ENCODE measurements at regions not wholly inside any gene's neighbourhood (a gene's known extent, or its start where the extent isn't known, plus 50 kb on each side); places are given as distances from the start of the nearest gene placed in this dataset.
A peak's percentile ranks its signal among the peaks of the same experiment; 100 is the strongest.
"Not testable (repeated sequence)": the region's sequence is repeated elsewhere in the genome, so short reads cannot be mapped to it uniquely, and the experiment has no call there.

DNA sequence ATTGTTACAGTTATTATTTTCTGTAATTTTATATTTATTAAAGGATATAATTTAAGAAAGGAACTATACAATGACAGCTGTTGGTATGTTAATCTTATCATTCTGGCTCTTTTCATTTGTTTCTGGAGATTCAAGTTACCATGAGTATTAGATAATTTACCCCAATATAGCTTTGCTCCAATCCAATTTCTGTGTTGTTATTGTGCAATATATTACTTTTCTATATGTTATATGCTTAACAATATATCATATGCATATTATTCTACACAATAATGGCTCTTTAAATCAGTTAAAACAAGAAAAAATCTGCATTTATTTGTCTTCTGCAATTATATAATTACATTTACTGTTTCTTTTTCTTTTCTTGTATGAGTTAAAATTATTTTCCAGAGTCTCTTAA lies 1650.9 kb downstream of the BRINP3 start:
- no peak for DNase-seq

DNA sequence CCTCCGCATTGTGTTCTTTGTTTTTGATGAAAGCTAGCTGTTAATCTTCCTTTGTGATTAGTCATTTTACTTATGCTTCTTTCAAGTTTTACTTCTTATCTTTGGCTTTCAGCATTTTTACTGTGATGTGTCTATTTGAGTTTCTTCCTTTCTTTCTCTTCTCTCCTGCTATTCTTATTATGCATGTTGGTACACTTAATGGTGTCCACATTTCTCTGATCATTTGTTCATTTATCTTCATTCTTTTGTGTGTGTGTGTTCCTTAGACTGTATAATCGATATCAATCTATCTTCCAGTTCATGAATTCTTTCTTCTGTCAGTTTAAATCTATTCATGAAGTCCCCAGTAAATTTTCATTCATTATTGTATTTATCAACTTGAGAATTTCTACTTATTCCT lies 1650.3 kb downstream of the BRINP3 start:
- DNase-seq: no peak

DNA sequence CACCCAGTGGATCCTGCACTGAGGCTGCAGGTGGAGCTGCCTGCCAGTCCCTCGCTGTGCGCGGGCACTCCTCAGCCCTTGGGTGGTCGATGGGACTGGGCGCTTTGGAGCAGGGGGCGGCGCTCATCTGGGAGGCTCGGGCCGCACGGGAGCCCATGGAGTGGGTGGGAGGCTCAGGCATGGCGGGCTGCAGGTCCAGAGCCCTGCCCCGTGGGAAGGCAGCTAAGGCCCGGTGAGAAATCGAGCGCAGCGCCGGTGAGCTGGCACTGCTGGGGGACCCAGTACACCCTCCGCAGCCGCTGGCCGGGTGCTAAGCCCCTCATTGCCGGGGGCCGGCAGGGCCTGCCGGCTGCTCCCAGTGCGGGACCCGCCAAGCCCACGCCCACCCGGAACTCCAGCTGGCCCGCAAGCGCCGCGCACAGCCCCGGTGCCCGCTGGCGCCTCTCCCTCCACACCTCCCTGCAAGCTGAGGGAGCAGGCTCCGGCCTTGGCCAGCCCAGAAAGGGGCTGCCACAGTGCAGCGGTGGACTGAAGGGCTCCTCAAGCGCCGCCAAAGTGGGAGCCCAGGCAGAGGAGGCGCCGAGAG lies 1636.5 kb downstream of the BRINP3 start:
- not testable (repeated sequence) for DNase-seq

DNA sequence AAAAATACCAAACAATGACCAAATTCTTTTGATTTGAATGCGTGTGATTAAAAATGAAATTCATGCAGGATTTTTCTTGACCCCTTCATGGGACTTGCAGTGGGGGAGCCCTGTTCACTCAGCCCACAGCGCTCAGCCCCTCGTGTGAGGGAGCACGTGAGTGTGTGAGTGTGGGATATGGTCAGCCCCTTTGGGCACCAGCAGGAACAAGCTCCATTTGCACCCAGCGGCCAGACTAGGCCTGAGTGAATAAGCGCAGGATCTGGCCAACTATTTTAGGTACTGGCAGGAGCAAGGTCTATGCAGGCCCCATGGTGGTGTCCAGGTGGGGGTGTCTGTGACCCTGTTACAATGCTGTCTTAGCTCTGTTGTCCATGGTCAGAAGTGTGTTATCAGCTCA lies 1631.2 kb downstream of the BRINP3 start:
- DNase-seq: no peak

DNA sequence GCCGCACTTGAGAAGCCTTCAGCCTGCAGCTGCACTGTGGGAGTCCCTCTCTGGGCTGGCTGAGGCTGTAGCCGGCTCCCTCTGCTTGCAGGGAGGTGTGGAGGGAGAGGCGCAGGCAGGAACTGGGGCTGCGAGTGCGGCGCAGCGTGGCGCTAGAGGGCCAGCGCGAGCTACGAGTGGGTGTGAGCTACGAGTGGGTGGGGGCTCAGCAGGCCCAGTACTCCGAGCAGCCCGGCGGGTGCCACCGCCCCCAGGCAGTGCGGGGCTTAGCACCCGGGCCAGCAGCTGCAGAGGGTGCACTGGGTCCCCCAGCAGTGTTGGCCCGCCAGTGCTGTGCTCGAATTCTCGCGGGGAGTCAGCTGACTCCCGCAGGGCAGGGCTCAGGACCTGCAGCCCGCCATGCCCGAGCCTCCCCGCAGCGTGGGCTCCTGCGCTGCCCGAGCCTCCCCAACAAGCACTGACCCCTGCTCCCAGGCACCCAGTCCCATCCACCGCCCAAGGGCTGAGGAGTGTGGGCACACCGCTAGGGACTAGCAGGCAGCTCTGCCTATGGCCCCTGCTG lies 1620.1 kb downstream of the BRINP3 start:
- no peak for DNase-seq

DNA sequence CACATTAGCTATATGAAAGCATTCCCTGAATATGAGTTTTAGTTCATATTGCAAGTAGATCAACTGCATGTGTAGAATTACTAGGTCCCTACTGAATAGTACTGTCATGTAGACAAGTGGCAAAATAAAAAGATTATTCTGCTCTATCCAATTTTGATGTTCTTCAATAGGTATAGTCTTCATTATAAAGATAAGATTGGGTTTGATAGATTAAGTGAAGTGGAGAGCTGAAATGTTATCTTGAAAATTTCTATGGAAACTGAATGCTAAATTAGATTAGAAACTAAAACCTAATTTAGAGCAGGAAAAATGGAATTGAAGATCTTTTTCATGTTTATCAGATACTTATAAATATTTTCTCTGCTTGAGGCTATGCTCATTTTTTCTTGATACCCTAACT lies 1610.0 kb downstream of the BRINP3 start:
- no peak for DNase-seq

DNA sequence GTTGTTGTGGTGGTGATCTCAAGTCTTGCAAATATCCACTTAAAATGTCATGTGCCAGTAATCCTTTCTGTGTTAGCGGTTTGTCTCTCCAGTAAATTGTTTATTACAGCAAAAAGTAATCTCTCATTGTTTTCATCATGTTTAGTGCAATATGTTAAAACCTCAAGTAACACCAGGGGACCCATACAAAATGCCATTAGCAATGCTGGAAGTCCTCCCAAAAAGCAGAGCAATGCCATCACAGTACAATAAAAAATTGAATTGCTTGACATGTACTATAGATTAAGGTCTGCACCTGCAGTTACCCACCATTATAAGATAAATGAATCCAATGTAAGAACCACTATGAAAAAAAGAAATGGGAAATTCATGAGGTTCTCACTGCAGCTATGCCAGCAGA lies 1606.5 kb downstream of the BRINP3 start:
- DNase-seq: no peak

DNA sequence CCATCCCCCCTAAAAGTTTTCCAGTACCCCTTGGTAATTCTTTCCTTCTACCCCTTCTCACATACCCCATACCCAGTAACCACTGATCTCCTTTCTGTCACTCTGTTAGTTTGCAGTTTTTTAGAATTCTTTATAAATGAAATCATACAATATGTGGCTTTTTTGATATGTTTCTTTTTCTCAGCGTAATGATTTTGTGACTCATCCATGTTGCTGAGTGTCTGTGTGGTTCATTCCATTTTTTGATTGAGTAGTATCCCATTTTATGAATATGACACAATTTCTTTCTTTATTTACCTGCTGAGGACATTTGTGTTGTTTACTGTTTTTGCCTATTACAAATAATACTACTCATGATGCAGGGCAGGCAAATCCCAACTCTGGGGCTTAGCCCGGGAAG lies 1605.3 kb downstream of the BRINP3 start:
- DNase-seq: no peak

DNA sequence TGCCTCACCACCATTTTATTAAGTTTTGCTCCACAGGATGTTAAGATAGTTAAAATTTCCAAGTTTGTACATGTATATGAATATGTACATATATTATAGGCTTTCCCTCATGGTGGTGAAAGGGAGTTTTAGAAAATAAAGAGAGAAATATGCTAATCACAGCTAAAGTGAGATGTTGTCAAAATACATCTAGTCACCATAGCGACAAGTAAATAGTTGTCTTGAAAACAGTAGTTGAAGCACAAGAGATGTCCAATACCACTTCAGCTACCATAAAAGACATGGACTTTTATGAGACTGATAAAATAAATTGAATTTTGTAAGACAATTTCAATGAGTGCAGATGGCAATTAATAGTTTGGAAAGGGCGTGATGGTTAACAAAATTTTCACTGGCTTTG lies 1600.0 kb downstream of the BRINP3 start:
- no peak for DNase-seq

DNA sequence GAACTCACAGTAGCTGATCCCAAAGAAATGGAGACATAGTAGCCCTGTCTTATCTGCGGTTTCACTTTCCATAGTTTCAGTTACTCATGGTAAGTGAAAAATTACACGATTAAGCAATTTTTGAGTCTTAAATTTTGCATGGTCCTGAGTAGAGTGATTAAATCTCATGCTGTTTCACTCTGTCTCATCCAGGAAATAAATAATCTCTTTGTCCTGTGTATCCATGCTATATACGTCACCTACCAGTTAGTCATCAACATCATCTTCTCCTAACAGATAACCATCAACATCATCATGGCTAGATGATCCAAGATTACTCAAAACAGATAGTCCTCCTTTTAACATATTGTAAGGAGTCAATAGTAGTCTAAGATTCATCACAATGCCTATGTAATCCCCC lies 1589.3 kb downstream of the BRINP3 start:
- no peak for DNase-seq

DNA sequence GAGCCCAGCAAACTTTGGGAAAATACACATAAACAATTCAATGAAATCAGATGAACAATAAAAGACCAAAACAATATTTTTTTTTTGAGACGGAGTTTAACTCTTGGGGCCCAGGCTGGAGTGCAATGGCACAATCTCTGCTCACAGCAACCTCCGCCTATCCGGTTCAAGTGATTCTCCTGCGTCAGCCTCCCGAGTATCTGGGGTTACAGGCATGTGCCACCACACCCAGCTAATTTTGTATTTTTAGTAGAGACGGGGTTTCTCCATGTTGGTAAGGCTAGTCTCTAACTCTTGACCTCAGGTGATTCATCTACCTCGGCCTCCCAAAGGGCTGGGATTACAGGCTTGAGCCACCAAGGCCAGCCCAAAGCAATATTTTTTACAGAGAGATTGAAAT lies 1588.5 kb downstream of the BRINP3 start:
- no peak for DNase-seq

DNA sequence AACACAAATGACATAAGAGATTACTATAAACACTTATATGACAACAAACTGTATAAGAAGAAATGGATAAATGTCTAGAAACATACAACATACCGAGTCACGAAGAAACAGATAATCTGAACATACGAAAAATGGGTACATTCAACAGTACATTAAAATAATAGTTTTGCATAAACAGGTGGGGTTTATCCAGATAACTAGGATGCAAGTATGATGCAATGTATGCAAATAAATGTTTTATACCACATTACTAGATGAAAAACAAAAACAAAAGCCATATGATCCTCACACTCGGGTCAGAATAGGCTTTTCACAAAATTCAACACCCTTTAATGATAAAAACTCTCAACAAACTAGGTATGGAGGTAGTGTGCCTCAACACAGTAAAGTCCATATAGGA lies 1585.7 kb downstream of the BRINP3 start:
- DNase-seq: no peak

DNA sequence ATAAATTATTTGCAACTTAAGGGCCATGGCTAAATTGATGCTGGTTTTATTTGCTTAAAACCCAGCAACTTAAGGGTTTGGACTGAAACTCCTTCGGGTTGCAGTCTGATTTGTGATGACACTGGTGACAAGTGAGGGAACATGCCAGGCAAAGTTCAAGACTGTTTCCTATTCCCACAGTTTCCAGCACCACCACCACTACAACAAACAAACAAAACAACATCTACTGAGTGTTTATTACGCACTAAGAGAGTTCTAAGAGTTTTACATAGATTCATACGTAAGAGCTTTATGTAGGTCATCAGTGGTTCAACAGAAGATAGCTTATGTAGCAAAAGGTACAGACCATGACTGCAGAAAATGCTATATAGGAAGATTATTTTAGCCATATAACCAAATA lies 1582.1 kb downstream of the BRINP3 start:
- no peak for DNase-seq

DNA sequence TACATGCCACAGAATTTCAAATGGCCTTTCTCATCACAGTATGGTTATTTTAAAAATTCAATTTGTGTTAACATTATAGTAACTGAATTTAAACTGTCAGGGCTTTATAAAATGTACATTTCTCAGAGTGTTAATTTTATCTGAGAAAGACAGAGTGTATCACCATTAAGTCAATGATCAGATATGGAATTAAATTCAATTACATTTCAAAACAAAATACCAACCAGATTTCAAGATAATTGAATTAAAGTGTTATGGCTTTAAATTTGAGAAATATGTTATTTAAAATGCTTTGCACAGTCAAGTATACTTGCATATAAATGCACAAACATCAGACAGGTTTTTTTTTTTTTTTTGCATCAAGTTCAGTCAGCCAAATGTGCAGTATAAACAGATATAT lies 1574.4 kb downstream of the BRINP3 start:
- no peak for DNase-seq

DNA sequence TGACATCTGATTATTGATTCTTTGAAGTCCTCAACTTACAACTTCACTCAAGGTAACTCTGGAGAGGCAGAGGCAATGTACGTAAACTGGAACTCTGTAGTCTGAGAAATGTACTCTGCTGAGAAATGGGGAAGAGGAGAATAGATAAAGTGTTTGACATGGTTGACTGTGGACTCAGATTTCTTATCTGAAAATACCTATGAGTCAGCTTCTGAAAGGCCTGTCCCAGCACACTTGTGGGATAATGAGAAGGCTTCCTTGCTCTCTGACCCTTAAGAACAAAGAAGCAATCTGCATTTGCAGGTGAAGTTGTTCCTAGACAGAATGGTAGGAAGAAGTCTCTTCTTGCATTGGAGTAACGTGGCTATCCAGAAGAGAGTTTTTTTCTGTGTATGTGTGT lies 1573.5 kb downstream of the BRINP3 start:
- no peak for DNase-seq

DNA sequence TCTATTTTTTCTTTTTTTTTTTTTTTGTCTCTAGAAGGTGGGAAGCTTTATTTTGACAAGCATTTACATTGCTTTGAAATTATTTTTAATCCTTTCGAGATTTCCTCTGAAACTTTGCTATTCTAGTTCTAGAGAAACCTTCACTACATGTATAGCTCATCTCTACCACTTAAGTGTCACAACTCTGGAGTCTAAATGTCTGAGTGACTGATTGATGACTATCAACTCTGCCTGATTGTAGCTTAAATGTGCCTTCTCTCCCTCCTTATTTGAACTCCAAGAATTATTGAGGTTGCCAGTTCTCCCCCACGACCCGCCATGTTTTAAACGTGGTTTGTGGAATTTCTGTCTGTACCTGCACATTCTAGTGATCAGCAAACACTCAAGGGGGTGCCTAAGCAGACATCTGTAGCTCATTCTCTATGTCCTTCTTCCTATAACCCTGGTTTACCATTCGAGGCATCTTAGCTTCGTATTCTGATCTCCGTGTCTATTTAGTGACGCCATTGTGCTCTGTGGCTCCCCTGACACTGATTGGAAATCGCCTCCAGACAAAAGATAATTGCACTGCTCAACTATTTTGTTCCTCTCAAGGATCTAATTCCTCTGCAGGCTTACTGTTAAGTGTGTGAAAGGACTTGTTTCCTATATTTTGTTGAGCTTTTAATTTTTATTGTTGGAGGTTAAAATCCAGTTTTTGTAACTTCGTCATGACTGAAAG lies 1570.6 kb downstream of the BRINP3 start:
- no peak for DNase-seq

DNA sequence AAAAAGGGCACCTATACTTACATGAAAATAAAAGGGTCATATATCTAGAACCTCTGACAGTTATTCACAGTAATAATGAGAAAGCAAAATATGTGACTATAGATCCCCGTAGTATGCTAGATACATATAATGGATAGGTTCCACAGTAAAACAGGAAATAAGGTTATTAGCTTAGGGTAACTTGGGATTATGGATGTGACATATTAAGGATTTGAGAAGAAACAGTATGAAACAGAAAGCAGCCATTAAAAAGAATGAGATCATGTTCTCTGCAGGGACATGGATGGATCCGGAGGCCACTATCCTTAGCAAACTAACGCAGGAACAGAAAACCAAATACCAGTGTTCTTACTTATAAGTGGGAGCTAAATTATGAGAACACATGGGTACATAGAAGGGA lies 1547.3 kb downstream of the BRINP3 start:
- no peak for DNase-seq

DNA sequence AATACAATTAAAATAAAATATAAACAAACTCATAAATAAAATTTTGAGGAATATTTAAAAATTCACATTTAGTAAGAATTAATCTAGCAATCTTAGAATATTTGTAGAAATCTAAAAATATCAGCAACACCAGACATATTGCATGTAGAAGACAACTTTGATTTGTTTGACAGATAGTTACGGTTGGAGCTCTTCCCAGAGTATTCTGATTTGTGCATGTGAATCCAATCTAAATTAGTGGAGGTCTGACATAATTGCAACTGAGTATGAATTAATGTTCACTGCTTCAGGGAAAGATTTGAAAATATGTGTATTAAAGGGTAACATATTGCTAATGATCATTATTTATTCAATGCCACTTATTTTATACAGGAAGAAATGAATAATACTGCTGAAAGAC lies 1546.2 kb downstream of the BRINP3 start:
- no peak for DNase-seq

DNA sequence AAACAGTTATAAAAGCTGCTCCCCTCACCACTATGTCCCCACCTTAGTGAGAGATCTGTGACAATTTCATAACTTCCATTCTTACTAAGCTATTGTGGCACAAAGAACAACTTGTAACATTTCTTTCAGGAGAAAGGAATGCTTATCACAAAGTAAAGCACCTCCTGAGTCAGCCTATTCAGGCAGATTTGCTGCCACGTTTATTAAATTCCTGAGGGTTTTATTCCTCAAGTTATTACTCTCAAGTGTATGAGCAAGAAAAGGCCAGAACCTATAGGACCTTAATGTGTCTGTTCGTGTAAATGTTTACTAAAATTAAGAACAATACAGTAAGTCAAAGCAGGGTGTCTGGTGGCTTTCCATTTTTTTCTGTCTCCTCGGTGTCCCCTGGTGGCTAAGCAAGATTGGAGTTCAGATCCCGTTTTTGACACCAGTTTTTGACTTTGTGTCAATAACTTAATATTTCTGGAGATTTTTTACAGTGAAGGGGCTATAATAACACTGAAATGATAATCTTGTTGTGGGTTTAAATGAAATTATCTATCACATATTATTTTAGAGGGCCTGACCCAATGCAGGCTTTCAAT lies 1539.6 kb downstream of the BRINP3 start:
- peak; percentile 7 for DNase-seq

DNA sequence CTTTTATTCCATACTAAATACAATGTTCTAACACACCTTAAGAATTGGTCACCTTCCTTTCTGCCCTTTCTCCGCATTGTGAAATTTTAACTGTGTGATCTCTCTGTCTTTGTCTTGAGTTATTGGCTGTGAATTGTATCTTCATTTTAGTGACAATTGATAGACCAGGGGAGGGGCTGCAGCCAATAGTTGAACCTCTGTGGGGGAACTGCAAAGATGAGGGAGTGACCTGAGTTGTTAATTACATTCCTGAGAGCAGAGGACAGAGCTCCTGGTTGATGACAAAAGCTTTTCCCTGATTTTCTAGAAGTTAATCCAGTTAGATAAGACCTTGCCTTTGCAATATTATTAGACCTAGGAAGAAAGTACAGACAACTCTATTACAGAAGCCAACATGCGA lies 1535.7 kb downstream of the BRINP3 start:
- no peak for DNase-seq

DNA sequence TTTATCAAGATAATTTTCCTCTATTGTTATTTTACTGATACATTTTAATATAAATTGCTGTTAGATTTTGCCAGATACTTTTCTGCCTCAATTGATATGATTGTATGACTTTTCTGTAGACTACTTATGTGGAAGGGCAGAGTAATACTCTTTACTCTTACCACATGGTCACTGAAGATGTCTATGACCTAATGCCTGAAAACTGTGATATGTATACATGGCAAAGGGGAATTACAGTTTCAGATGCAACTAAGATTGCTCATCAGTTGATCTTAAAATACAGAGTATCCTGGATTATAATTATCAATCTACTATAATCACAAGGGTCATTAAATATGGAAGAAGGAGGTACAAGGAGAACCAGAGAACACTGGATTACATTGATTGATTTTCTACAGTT lies 1528.0 kb downstream of the BRINP3 start:
- DNase-seq: no peak

DNA sequence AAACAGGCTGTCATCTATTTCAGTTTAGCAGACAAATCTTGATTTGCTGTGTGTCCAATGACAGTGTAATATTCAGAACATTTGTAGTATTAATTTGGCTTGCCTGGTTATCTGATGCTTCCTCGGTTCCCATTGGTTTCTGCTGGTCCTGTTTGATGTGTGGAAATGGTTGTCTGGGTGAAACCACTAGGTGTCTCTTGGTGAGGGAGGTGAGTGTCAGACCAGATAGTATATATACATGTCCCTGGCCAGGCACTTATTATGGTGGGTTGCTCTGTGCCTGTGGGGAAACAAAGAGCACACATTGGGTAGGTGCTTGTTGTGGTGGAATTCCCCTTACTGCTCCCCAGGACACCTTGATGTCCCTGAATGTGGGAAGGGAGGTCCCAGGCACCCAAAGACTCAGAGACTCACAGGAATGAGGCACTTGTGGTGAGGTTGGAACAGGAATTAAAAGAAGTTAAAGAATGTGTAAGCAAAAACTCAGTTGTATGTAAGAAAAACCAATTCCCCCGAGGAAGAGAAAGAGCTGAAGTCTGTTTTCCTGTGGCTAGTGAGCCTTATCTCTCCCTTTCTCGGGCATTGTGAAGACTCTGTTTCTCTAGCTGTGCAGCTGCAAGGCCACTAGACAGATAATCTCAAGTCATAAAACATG lies 1519.1 kb downstream of the BRINP3 start:
- no peak for DNase-seq

DNA sequence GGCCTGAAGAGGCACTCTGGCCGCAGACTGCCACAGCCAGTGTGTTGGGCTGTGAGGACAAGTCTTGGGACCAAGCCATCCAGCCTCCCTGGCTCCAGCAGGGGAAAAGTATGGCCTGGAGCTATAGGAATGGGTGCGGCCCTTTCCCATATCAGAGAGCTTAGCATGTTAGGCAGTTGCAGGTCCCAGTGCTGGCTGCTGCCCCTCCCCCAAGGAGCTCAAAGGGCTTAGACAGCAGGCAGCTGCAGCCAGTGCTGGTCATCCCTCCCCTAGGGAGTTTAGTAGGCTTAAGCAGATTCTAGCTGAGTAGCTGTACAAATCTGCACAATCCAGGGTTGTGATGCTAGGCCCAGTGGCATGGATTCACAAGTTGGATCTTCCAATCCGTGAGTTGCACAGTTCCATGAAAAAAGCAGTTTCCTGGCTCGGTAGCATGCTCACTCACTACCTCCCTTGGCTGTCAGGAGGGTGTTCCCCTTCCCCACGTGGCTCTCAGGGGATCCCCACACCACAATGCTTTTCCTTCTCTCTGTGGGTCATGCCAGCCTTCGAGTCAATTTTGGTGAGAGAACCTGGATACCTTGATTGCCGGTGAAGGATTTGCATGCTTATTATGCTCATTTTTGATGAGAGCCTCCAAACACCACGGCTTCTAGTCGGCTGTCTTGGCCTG lies 1490.8 kb downstream of the BRINP3 start:
- DNase-seq: no peak

All from hematopoietic multipotent progenitor cell treated with erythropoietin and hydrocortisone succinate and interleukin-3 and kit ligand, for 6 days (in vitro differentiated cells).